CD14-positive monocyte (primary cell): ENCODE measurements at regions not wholly inside any gene's neighbourhood (a gene's known extent, or its start where the extent isn't known, plus 50 kb on each side); places are given as distances from the start of the nearest gene placed in this dataset.

ENCODE experiments used
- DNase-seq, 3 donors: peaks; one replicate each; pipeline ENCODE4 v3.0.0-alpha.2; 2011 to 2022
- H2AFZ ChIP-seq: 2 replicates; pipeline ENCODE4 v1.6.0; 2012; ENCODE audit warnings: mild to moderate bottlenecking, low read depth, low read length, inconsistent platforms; ENCODE audit not compliant: insufficient read depth, poor library complexity, severe bottlenecking
- H3K27ac ChIP-seq, 2 donors: 1 replicate in 1 of 2; 2 replicates in 1 of 2; pipeline ENCODE4 v1.5.1; 2012 to 2013; ENCODE audit warnings: low read length in 2 of 2, control low read depth in 1 of 2, inconsistent platforms in 1 of 2, low read depth in 1 of 2, mild to moderate bottlenecking in 1 of 2
- H3K27me3 ChIP-seq, 2 donors: one replicate each; pipeline versions ENCODE4 v1.6.0 to v1.6.1; 2011 to 2013; ENCODE audit warnings: low read length in 2 of 2; ENCODE audit not compliant: control insufficient read depth in 2 of 2, insufficient read depth in 2 of 2
- H3K36me3 ChIP-seq, 2 donors: replicated peaks in 1 of 2; 1 replicate in 1 of 2; 2 replicates in 1 of 2; pipeline versions ENCODE4 v1.5.1 to v1.6.1; 2012 to 2013; ENCODE audit warnings: low read length in 2 of 2, control low read depth in 1 of 2, inconsistent platforms in 1 of 2, mild to moderate bottlenecking in 1 of 2; ENCODE audit not compliant: insufficient read depth in 2 of 2, control insufficient read depth in 1 of 2
- H3K4me1 ChIP-seq, 2 donors: 1 replicate in 1 of 2; 2 replicates in 1 of 2; pipeline versions ENCODE4 v1.5.1 to v1.6.1; 2012 to 2013; ENCODE audit warnings: low read length in 2 of 2, control low read depth in 1 of 2, inconsistent platforms in 1 of 2, mild to moderate bottlenecking in 1 of 2, moderate library complexity in 1 of 2; ENCODE audit not compliant: insufficient read depth in 2 of 2, control insufficient read depth in 1 of 2
- H3K4me2 ChIP-seq: replicated peaks from 2 replicates; pipeline ENCODE3; 2012; ENCODE audit warnings: low read length, moderate library complexity, mild to moderate bottlenecking; ENCODE audit not compliant: poor library complexity, severe bottlenecking; ENCODE audit errors: extremely low read depth
- H3K4me3 ChIP-seq, 3 experiments: fragments of 200-600 bp in 1 of 3; sonication (generic) in 1 of 3; replicated peaks in 1 of 3; 1 replicate in 2 of 3; 2 replicates in 1 of 3; pipeline ENCODE4 v1.5.1; 2011 to 2013; ENCODE audit warnings: low read length in 3 of 3, mild to moderate bottlenecking in 3 of 3, control low read depth in 2 of 3, low read depth in 2 of 3, inconsistent platforms in 1 of 3, moderate library complexity in 1 of 3
- H3K79me2 ChIP-seq: 2 replicates; pipeline ENCODE4 v1.6.0; 2012; ENCODE audit warnings: mild to moderate bottlenecking, control low read depth, inconsistent platforms, low read length, moderate library complexity; ENCODE audit not compliant: insufficient read depth
- H3K9ac ChIP-seq: 2 replicates; pipeline ENCODE4 v1.6.0; 2017; ENCODE audit warnings: low read length, mild to moderate bottlenecking; ENCODE audit not compliant: insufficient read depth, poor library complexity, severe bottlenecking
- H3K9me3 ChIP-seq, 2 donors: replicated peaks in 1 of 2; 1 replicate in 1 of 2; 2 replicates in 1 of 2; pipeline versions ENCODE4 v1.5.1 to v1.6.1; 2012 to 2013; ENCODE audit warnings: low read length in 2 of 2, control low read depth in 1 of 2; ENCODE audit not compliant: control insufficient read depth in 1 of 2, insufficient read depth in 1 of 2
- H4K20me1 ChIP-seq: 2 replicates; pipeline ENCODE4 v1.6.0; 2012; ENCODE audit warnings: mild to moderate bottlenecking, low read length, control low read depth, moderate library complexity; ENCODE audit not compliant: insufficient read depth
- H3K27ac Mint-ChIP-seq, 7 donors: one replicate each; pipeline ENCODE4 v1.8.0; 2020; ENCODE audit warnings: mild to moderate bottlenecking in 7 of 7, mixed read lengths in 7 of 7, moderate library complexity in 6 of 7, inconsistent platforms in 2 of 7
- H3K27me3 Mint-ChIP-seq, 3 donors: one replicate each; pipeline ENCODE4 v1.8.0; 2021 to 2022; ENCODE audit warnings: low read depth in 3 of 3, mild to moderate bottlenecking in 3 of 3, mixed read lengths in 3 of 3, moderate library complexity in 3 of 3, inconsistent platforms in 1 of 3
- H3K36me3 Mint-ChIP-seq, 2 donors: one replicate each; pipeline ENCODE4 v1.8.0; 2020; ENCODE audit warnings: mixed read lengths in 2 of 2, inconsistent platforms in 1 of 2, mild to moderate bottlenecking in 1 of 2
- H3K4me1 Mint-ChIP-seq: one replicate; pipeline ENCODE4 v1.8.0; 2020; ENCODE audit warnings: mild to moderate bottlenecking, mixed read lengths
- H3K4me3 Mint-ChIP-seq, 2 donors: one replicate each; pipeline ENCODE4 v1.8.0; 2020; ENCODE audit warnings: mild to moderate bottlenecking in 2 of 2, mixed read lengths in 2 of 2, moderate library complexity in 1 of 2
- H3K9me3 Mint-ChIP-seq, 7 donors: one replicate each; pipeline ENCODE4 v1.8.0; 2020 to 2022; ENCODE audit warnings: mixed read lengths in 7 of 7, mild to moderate bottlenecking in 6 of 7, moderate library complexity in 6 of 7, inconsistent platforms in 2 of 7
- WGBS: methylation state at CpG from one replicate; pipeline ENCODE4 v1.1.5; 2013; ENCODE audit warnings: missing lambda C conversion rate; ENCODE audit not compliant: insufficient coverage; 5-methylcytosine and 5-hydroxymethylcytosine counted together
- intact Hi-C, 2 donors: fragments of 100-400 bp; cut with micrococcal nuclease; formaldehyde crosslinking; loops; one replicate each; pipeline versions ENCODE4 v1.15.0 to v1.15.1; 2023
- TF ChIP-seq, protein P1 (sequence below): fragments of 200-600 bp; IDR thresholded peaks from one replicate; pipeline ENCODE4 v1.8.0; 2022; ENCODE audit warnings: antibody characterized with exemption, mild to moderate bottlenecking

- Mint-ChIP-seq H3K4me1 (no peaks in the 10 kb centered on the region), H3K4me3 (no peak overlapping the region), H3K27me3 (peaks cover 0 to 3% (median 1%) of the 10 kb centered on the region in 3 donors), H3K36me3 (peaks cover 0 to 3% of the 10 kb centered on the region in 2 donors), H3K9me3 (peaks cover 0 to 2% (median 0%) of the 10 kb centered on the region in 7 donors), H3K27ac (no peak overlapping the region)
- TF ChIP-seq, protein P1, sequence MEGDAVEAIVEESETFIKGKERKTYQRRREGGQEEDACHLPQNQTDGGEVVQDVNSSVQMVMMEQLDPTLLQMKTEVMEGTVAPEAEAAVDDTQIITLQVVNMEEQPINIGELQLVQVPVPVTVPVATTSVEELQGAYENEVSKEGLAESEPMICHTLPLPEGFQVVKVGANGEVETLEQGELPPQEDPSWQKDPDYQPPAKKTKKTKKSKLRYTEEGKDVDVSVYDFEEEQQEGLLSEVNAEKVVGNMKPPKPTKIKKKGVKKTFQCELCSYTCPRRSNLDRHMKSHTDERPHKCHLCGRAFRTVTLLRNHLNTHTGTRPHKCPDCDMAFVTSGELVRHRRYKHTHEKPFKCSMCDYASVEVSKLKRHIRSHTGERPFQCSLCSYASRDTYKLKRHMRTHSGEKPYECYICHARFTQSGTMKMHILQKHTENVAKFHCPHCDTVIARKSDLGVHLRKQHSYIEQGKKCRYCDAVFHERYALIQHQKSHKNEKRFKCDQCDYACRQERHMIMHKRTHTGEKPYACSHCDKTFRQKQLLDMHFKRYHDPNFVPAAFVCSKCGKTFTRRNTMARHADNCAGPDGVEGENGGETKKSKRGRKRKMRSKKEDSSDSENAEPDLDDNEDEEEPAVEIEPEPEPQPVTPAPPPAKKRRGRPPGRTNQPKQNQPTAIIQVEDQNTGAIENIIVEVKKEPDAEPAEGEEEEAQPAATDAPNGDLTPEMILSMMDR = no peak
- no peak overlapping the region for H3K4me3 ChIP-seq
- no peak for DNase-seq
- H2AFZ ChIP-seq = no peak overlapping the region
- no peaks in the 10 kb centered on the region for H3K9me3 ChIP-seq
- no peaks in the 10 kb centered on the region for H3K36me3 ChIP-seq
- H4K20me1 ChIP-seq = no peaks in the 10 kb centered on the region
- H3K27ac ChIP-seq = no peak overlapping the region
- H3K4me2 ChIP-seq = no peak overlapping the region
- no peaks in the 10 kb centered on the region for H3K4me1 ChIP-seq
- H3K9ac ChIP-seq = no peak overlapping the region
- intact Hi-C loops = no loop called here
- no peaks in the 10 kb centered on the region for H3K27me3 ChIP-seq
- no peaks in the 10 kb centered on the region for H3K79me2 ChIP-seq
- WGBS = 97% methylated on average over 17 of the region's 17 CpGs
Measured at GRCh38 chr14:96931751-96932150, 134.6 kb downstream of the VRK1 start.

GRCh38 chr14:96934638-96935330 is 137.6 kb downstream of the VRK1 start:
- no peaks in the 10 kb centered on the region for H4K20me1 ChIP-seq
- no peaks in the 10 kb centered on the region for H3K4me1 Mint-ChIP-seq
- no peaks in the 10 kb centered on the region for H3K9me3 ChIP-seq
- no peak overlapping the region for H3K4me3 ChIP-seq
- intact Hi-C loops = no loop called here
- H3K4me2 ChIP-seq = no peak overlapping the region
- peaks cover under 1 to 6% (median 1%) of the 10 kb centered on the region in 3 donors for H3K27me3 Mint-ChIP-seq
- H3K4me3 Mint-ChIP-seq = no peak overlapping the region
- H3K4me1 ChIP-seq = no peaks in the 10 kb centered on the region
- peaks cover 0 to 3% of the 10 kb centered on the region in 2 donors for H3K36me3 Mint-ChIP-seq
- no peak overlapping the region for H3K9ac ChIP-seq
- TF ChIP-seq, protein P1 = no peak
- H2AFZ ChIP-seq = no peak overlapping the region
- DNase-seq = no peak
- no peaks in the 10 kb centered on the region for H3K27me3 ChIP-seq
- 97% methylated on average over 10 of the region's 13 CpGs for WGBS
- H3K27ac Mint-ChIP-seq = no peak overlapping the region
- no peaks in the 10 kb centered on the region for H3K36me3 ChIP-seq
- no peak overlapping the region for H3K27ac ChIP-seq
- H3K9me3 Mint-ChIP-seq = peaks cover 0 to 2% (median 0%) of the 10 kb centered on the region in 7 donors
- H3K79me2 ChIP-seq = no peaks in the 10 kb centered on the region
